Natural killer cell (primary cell): ENCODE measurements at regions not wholly inside any gene's neighbourhood (a gene's known extent, or its start where the extent isn't known, plus 50 kb on each side); places are given as distances from the start of the nearest gene placed in this dataset.

ENCODE experiments used
- ATAC-seq, 3 donors: fragments of 150-1000 bp in 2 of 3; fragments of 200-7000 bp in 1 of 3; cut with Tn5 transposase; 1 replicate in 1 of 3; 2 replicates in 2 of 3; pipeline ENCODE4 v1.10.0; 2021; ENCODE audit warnings: mild to moderate bottlenecking in 2 of 3, moderate library complexity in 2 of 3
- DNase-seq, 2 donors: peaks; one replicate each; pipeline versions ENCODE4 v3.0.0 to v3.0.0-alpha.2; 2013 to 2021; ENCODE audit warnings: mixed read lengths in 1 of 2
- H3K27ac ChIP-seq: one replicate; pipeline ENCODE4 v1.5.1; 2013; ENCODE audit warnings: mild to moderate bottlenecking, low read length
- H3K27me3 ChIP-seq: one replicate; pipeline ENCODE4 v1.6.1; 2013; ENCODE audit warnings: low read length; ENCODE audit not compliant: control insufficient read depth, insufficient read depth
- H3K36me3 ChIP-seq: one replicate; pipeline ENCODE4 v1.6.1; 2013; ENCODE audit warnings: low read length; ENCODE audit not compliant: control insufficient read depth, insufficient read depth
- H3K4me1 ChIP-seq: one replicate; pipeline ENCODE4 v1.6.1; 2013; ENCODE audit warnings: low read length; ENCODE audit not compliant: control insufficient read depth, insufficient read depth
- H3K4me3 ChIP-seq: one replicate; pipeline ENCODE4 v1.5.1; 2013; ENCODE audit warnings: low read length
- H3K9me3 ChIP-seq: one replicate; pipeline ENCODE4 v1.6.1; 2013; ENCODE audit warnings: low read length; ENCODE audit not compliant: control insufficient read depth, insufficient read depth
- H3K27ac Mint-ChIP-seq, 2 donors: one replicate each; pipeline ENCODE4 v1.8.0; 2022; ENCODE audit warnings: mild to moderate bottlenecking in 2 of 2, mixed read lengths in 2 of 2, moderate library complexity in 1 of 2
- H3K27me3 Mint-ChIP-seq, 2 donors: one replicate each; pipeline ENCODE4 v1.8.0; 2022; ENCODE audit warnings: low read depth in 2 of 2, mixed read lengths in 2 of 2
- H3K36me3 Mint-ChIP-seq: one replicate; pipeline ENCODE4 v1.8.0; 2022; ENCODE audit warnings: mixed read lengths
- H3K4me1 Mint-ChIP-seq, 2 donors: one replicate each; pipeline ENCODE4 v1.8.0; 2022; ENCODE audit warnings: mixed read lengths in 2 of 2
- H3K4me3 Mint-ChIP-seq: one replicate; pipeline ENCODE4 v1.8.0; 2022; ENCODE audit warnings: mild to moderate bottlenecking, moderate library complexity, mixed read lengths
- H3K9me3 Mint-ChIP-seq, 2 donors: one replicate each; pipeline ENCODE4 v1.8.0; 2022; ENCODE audit warnings: mixed read lengths in 2 of 2
- CTCF ChIP-seq: fragments of 200-600 bp; IDR thresholded peaks from one replicate; pipeline ENCODE4 v1.8.0; 2022; ENCODE audit warnings: antibody characterized with exemption
- WGBS: methylation state at CpG from one replicate; pipeline ENCODE4 v1.1.7; 2013; ENCODE audit warnings: missing lambda C conversion rate; ENCODE audit not compliant: insufficient coverage; 5-methylcytosine and 5-hydroxymethylcytosine counted together
- intact Hi-C: fragments of 100-400 bp; cut with micrococcal nuclease; formaldehyde crosslinking; loops from one replicate; pipeline ENCODE4 v1.14.2; 2022

GRCh38 chr3:13689373-13690260, 140.7 kb downstream of the FBLN2 start:
- WGBS: 81% methylated on average over 9 of the region's 9 CpGs
- H3K4me3 Mint-ChIP-seq: no peak overlapping the region
- no peak for ATAC-seq
- H3K27me3 ChIP-seq: no peaks in the 10 kb centered on the region
- peaks cover 0 to 3% of the 10 kb centered on the region in 2 donors for H3K27me3 Mint-ChIP-seq
- intact Hi-C loops: no loop called here
- no peak for TF ChIP-seq CTCF
- H3K36me3 ChIP-seq: no peaks in the 10 kb centered on the region
- no peak overlapping the region for H3K4me3 ChIP-seq
- no peaks in the 10 kb centered on the region for H3K36me3 Mint-ChIP-seq
- no peaks in the 10 kb centered on the region for H3K9me3 Mint-ChIP-seq
- no peak overlapping the region for H3K27ac Mint-ChIP-seq
- no peaks in the 10 kb centered on the region for H3K9me3 ChIP-seq
- H3K27ac ChIP-seq: no peak overlapping the region
- DNase-seq: no peak
- H3K4me1 ChIP-seq: no peaks in the 10 kb centered on the region
- H3K4me1 Mint-ChIP-seq: no peaks in the 10 kb centered on the region

GRCh38 chr3:13688824-13689223, 139.9 kb downstream of the FBLN2 start:
- H3K27ac Mint-ChIP-seq: no peak overlapping the region
- Histone ChIP-seq H3K9me3 (no peaks in the 10 kb centered on the region), H3K4me1 (no peaks in the 10 kb centered on the region), H3K27ac (no peak overlapping the region), H3K4me3 (no peak overlapping the region), H3K36me3 (no peaks in the 10 kb centered on the region), H3K27me3 (no peaks in the 10 kb centered on the region)
- WGBS: 89% methylated on average over 7 of the region's 7 CpGs
- no peak for DNase-seq
- no peaks in the 10 kb centered on the region for H3K4me1 Mint-ChIP-seq
- no peaks in the 10 kb centered on the region for H3K36me3 Mint-ChIP-seq
- ATAC-seq: no peak
- no peaks in the 10 kb centered on the region for H3K9me3 Mint-ChIP-seq
- intact Hi-C loops: no loop called here
- peaks cover 0 to 3% of the 10 kb centered on the region in 2 donors for H3K27me3 Mint-ChIP-seq
- no peak for TF ChIP-seq CTCF
- no peak overlapping the region for H3K4me3 Mint-ChIP-seq

- no peak overlapping the region for H3K27ac Mint-ChIP-seq
Measured at GRCh38 chr3:13688034-13688433, 139.1 kb downstream of the FBLN2 start.

More at GRCh38 chr3:13688034-13688433, 139.1 kb downstream of the FBLN2 start:
- Mint-ChIP-seq H3K4me1 (no peaks in the 10 kb centered on the region), H3K27me3 (peaks cover 0 to 3% of the 10 kb centered on the region in 2 donors), H3K9me3 (no peaks in the 10 kb centered on the region), H3K4me3 (no peak overlapping the region), H3K36me3 (no peaks in the 10 kb centered on the region)
- Histone ChIP-seq H3K4me1 (no peaks in the 10 kb centered on the region), H3K4me3 (no peak overlapping the region), H3K27me3 (no peaks in the 10 kb centered on the region), H3K9me3 (no peaks in the 10 kb centered on the region), H3K36me3 (no peaks in the 10 kb centered on the region), H3K27ac (no peak overlapping the region)
- no peak for TF ChIP-seq CTCF
- intact Hi-C loops: no loop called here
- DNase-seq (no peak), ATAC-seq (no peak)
- WGBS: 87% methylated on average over 7 of the region's 8 CpGs
